GM23338 (cell line): ENCODE measurements at regions not wholly inside any gene's neighbourhood (a gene's known extent, or its start where the extent isn't known, plus 50 kb on each side); places are given as distances from the start of the nearest gene placed in this dataset.

Experiments
- ATAC-seq: fragments of 200-7000 bp; cut with Tn5 transposase; 3 replicates; pipeline ENCODE4 v1.9.1; 2020
- DNase-seq: peaks from one replicate; pipeline ENCODE4 v3.0.0-alpha.2; 2015; ENCODE audit warnings: low spot score
- H2AFZ ChIP-seq: fragments of 200-600 bp; sonication (generic); 2 replicates; pipeline ENCODE4 v1.8.0; 2016; ENCODE audit warnings: antibody characterized with exemption, mild to moderate bottlenecking, moderate library complexity
- H3F3A ChIP-seq: fragments of 200-600 bp; sonication (generic); replicated peaks from 2 replicates; pipeline ENCODE4 v1.8.0; 2017; ENCODE audit warnings: antibody characterized with exemption, mixed run types, low read depth
- H3K27ac ChIP-seq: fragments of 200-600 bp; sonication (generic); 2 replicates; pipeline ENCODE4 v1.6.1; 2016; ENCODE audit warnings: low read depth
- H3K27me3 ChIP-seq: fragments of 200-600 bp; sonication (generic); 2 replicates; pipeline ENCODE4 v1.8.0; 2016; ENCODE audit warnings: mild to moderate bottlenecking, mixed run types, moderate library complexity; ENCODE audit not compliant: insufficient read depth
- H3K36me3 ChIP-seq: fragments of 200-600 bp; sonication (generic); 2 replicates; pipeline ENCODE4 v1.8.0; 2016; ENCODE audit warnings: mild to moderate bottlenecking; ENCODE audit not compliant: insufficient read depth
- H3K4me1 ChIP-seq: fragments of 200-600 bp; sonication (generic); 2 replicates; pipeline ENCODE4 v1.8.0; 2016; ENCODE audit warnings: mild to moderate bottlenecking, moderate library complexity; ENCODE audit not compliant: insufficient read depth
- H3K4me2 ChIP-seq: fragments of 200-600 bp; sonication (generic); 2 replicates; pipeline ENCODE4 v1.7.1; 2017; ENCODE audit warnings: mixed run types
- H3K4me3 ChIP-seq: fragments of 200-600 bp; sonication (generic); 2 replicates; pipeline ENCODE4 v1.6.1; 2016; ENCODE audit warnings: mixed run types
- H3K79me2 ChIP-seq: fragments of 200-600 bp; sonication (generic); replicated peaks from 2 replicates; pipeline ENCODE4 v1.8.0; 2017; ENCODE audit warnings: mild to moderate bottlenecking; ENCODE audit not compliant: insufficient read depth
- H3K9me2 ChIP-seq: fragments of 200-600 bp; sonication (generic); 2 replicates; pipeline ENCODE4 v1.8.0; 2017; ENCODE audit not compliant: insufficient read depth
- H4K20me1 ChIP-seq: fragments of 200-600 bp; sonication (generic); replicated peaks from 2 replicates; pipeline ENCODE4 v1.8.0; 2017; ENCODE audit warnings: mild to moderate bottlenecking; ENCODE audit not compliant: insufficient read depth
- H3K27ac Mint-ChIP-seq: 2 replicates; pipeline ENCODE4 v1.8.0; 2020; ENCODE audit warnings: inconsistent platforms, mild to moderate bottlenecking, moderate library complexity, mixed read lengths
- H3K27me3 Mint-ChIP-seq: 3 replicates; pipeline ENCODE4 v1.8.0; 2022; ENCODE audit warnings: low read depth, mild to moderate bottlenecking, moderate library complexity, mixed read lengths, inconsistent platforms; ENCODE audit not compliant: insufficient read depth, poor library complexity
- H3K36me3 Mint-ChIP-seq: 3 replicates; pipeline ENCODE4 v1.8.0; 2021; ENCODE audit warnings: low read depth, mild to moderate bottlenecking, inconsistent platforms, moderate library complexity, mixed read lengths
- H3K4me1 Mint-ChIP-seq: 3 replicates; pipeline ENCODE4 v1.8.0; 2020; ENCODE audit warnings: mild to moderate bottlenecking, inconsistent platforms, mixed read lengths
- H3K4me3 Mint-ChIP-seq: 3 replicates; pipeline ENCODE4 v1.8.0; 2021; ENCODE audit warnings: moderate library complexity, mild to moderate bottlenecking, inconsistent platforms, mixed read lengths
- H3K9me3 Mint-ChIP-seq: 3 replicates; pipeline ENCODE4 v1.8.0; 2020; ENCODE audit warnings: moderate library complexity, mild to moderate bottlenecking, inconsistent platforms, mixed read lengths
- CREB1 ChIP-seq: fragments of 250-450 bp; sonication (Bioruptor Pico); IDR thresholded peaks from 2 replicates; pipeline ENCODE4 v1.5.0; 2020; ENCODE audit warnings: low read depth, mild to moderate bottlenecking, moderate library complexity
- EZH2 ChIP-seq: fragments of 200-600 bp; sonication (generic); IDR thresholded peaks from one replicate; pipeline ENCODE4 v1.8.0; 2017; ENCODE audit warnings: antibody characterized with exemption, mild to moderate bottlenecking, low read depth; ENCODE audit not compliant: unreplicated experiment
- EZH2phosphoT487 ChIP-seq: fragments of 200-600 bp; sonication (generic); IDR thresholded peaks from one replicate; pipeline ENCODE4 v1.8.1; 2018; ENCODE audit warnings: antibody characterized with exemption; ENCODE audit not compliant: unreplicated experiment
- JUNB ChIP-seq: IDR thresholded peaks from one replicate; pipeline ENCODE4 v1.6.1; 2016; ENCODE audit warnings: antibody characterized with exemption; ENCODE audit not compliant: unreplicated experiment
- NANOG ChIP-seq: IDR thresholded peaks from 2 replicates; pipeline ENCODE4 v1.6.1; 2016; ENCODE audit warnings: antibody characterized with exemption, borderline replicate concordance
- POLR2AphosphoS5 ChIP-seq: IDR thresholded peaks from 2 replicates; pipeline ENCODE4 v1.6.1; 2016; ENCODE audit warnings: antibody characterized with exemption, low read depth
- REST ChIP-seq: IDR thresholded peaks from one replicate; pipeline ENCODE4 v1.6.1; 2018; ENCODE audit warnings: antibody characterized with exemption; ENCODE audit not compliant: unreplicated experiment
- ZNF114 ChIP-seq: fragments of 250-450 bp; sonication (Bioruptor Pico); IDR thresholded peaks from 2 replicates; pipeline ENCODE4 v1.5.0; 2020; ENCODE audit warnings: mild to moderate bottlenecking, moderate library complexity
- ZNF331 ChIP-seq: fragments of 250-450 bp; sonication (Bioruptor Pico); IDR thresholded peaks from 2 replicates; pipeline ENCODE4 v1.5.0; 2020; ENCODE audit warnings: low read depth, mild to moderate bottlenecking, moderate library complexity
- ZNF462 ChIP-seq: fragments of 250-450 bp; sonication (Bioruptor Pico); IDR thresholded peaks from 2 replicates; pipeline ENCODE4 v1.5.0; 2020; ENCODE audit warnings: mild to moderate bottlenecking, moderate library complexity
- TF ChIP-seq, protein P1 (sequence below): IDR thresholded peaks from 2 replicates; pipeline ENCODE4 v1.6.1; 2016; ENCODE audit warnings: antibody characterized with exemption
- TF ChIP-seq, protein P2 (sequence below), 2 experiments: fragments of 200-600 bp in 1 of 2; sonication (generic) in 1 of 2; conservative IDR thresholded peaks; 2 replicates each; pipeline versions ENCODE4 v1.5.1 to v1.6.1; 2016 to 2017; ENCODE audit warnings: antibody characterized with exemption in 2 of 2, low read depth in 2 of 2, mild to moderate bottlenecking in 2 of 2, moderate library complexity in 1 of 2

GRCh38 chr10:44859546-44860285, 51.4 kb upstream of the TMEM72 start:
- H4K20me1 ChIP-seq, result no peaks in the 10 kb centered on the region
- ATAC-seq (no peak), DNase-seq (no peak)
- no peaks in the 10 kb centered on the region for H3K36me3 ChIP-seq
- peaks cover 14% of the 10 kb centered on the region for H3K4me1 ChIP-seq
- H3K9me3 Mint-ChIP-seq, result peaks cover 4% of the 10 kb centered on the region
- no peak overlapping the region for H3K27ac ChIP-seq
- H3K36me3 Mint-ChIP-seq, result no peaks in the 10 kb centered on the region; the same call in 2 of the 3 replicates
- H3K4me1 Mint-ChIP-seq, result peaks cover 31% of the 10 kb centered on the region
- H3K79me2 ChIP-seq, result no peaks in the 10 kb centered on the region
- no peak overlapping the region for H3K4me3 ChIP-seq
- H3K4me3 Mint-ChIP-seq, result no peak overlapping the region
- H3K4me2 ChIP-seq, result no peak overlapping the region
- H2AFZ ChIP-seq, result no peak overlapping the region
- no peak overlapping the region for H3K27ac Mint-ChIP-seq
- H3F3A ChIP-seq, result no peaks in the 10 kb centered on the region
- H3K9me2 ChIP-seq, result peaks cover 3% of the 10 kb centered on the region; the same call in 1 of the 2 replicates
- peaks cover 24% of the 10 kb centered on the region for H3K27me3 ChIP-seq
- H3K27me3 Mint-ChIP-seq, result peaks cover 29% of the 10 kb centered on the region
- TF ChIP-seq, protein P1, sequence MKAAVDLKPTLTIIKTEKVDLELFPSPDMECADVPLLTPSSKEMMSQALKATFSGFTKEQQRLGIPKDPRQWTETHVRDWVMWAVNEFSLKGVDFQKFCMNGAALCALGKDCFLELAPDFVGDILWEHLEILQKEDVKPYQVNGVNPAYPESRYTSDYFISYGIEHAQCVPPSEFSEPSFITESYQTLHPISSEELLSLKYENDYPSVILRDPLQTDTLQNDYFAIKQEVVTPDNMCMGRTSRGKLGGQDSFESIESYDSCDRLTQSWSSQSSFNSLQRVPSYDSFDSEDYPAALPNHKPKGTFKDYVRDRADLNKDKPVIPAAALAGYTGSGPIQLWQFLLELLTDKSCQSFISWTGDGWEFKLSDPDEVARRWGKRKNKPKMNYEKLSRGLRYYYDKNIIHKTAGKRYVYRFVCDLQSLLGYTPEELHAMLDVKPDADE, result no peak
- TF ChIP-seq, protein P2, sequence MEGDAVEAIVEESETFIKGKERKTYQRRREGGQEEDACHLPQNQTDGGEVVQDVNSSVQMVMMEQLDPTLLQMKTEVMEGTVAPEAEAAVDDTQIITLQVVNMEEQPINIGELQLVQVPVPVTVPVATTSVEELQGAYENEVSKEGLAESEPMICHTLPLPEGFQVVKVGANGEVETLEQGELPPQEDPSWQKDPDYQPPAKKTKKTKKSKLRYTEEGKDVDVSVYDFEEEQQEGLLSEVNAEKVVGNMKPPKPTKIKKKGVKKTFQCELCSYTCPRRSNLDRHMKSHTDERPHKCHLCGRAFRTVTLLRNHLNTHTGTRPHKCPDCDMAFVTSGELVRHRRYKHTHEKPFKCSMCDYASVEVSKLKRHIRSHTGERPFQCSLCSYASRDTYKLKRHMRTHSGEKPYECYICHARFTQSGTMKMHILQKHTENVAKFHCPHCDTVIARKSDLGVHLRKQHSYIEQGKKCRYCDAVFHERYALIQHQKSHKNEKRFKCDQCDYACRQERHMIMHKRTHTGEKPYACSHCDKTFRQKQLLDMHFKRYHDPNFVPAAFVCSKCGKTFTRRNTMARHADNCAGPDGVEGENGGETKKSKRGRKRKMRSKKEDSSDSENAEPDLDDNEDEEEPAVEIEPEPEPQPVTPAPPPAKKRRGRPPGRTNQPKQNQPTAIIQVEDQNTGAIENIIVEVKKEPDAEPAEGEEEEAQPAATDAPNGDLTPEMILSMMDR (conservative IDR thresholded peaks at IDR 0.05; ENCODE audit: low read depth in 2 of 2), result no peak
- TF ChIP-seq EZH2phosphoT487 (no peak), REST (no peak), POLR2AphosphoS5 (no peak), ZNF331 (no peak), NANOG (no peak), CREB1 (CRISPR knock-in tag) (no peak), EZH2 (no peak), ZNF114 (CRISPR knock-in tag) (no peak), JUNB (no peak), ZNF462 (CRISPR knock-in tag) (no peak)
